Stomach (tissue), 4 donors: ENCODE measurements at regions not wholly inside any gene's neighbourhood (a gene's known extent, or its start where the extent isn't known, plus 50 kb on each side); places are given as distances from the start of the nearest gene placed in this dataset.

Experiments used
- POLR2A ChIP-seq, 4 donors: fragments of 450-650 bp; IDR thresholded peaks; one replicate each; pipeline ENCODE4 v1.6.1; 2016; ENCODE audit warnings: antibody characterized with exemption in 4 of 4, control low read depth in 2 of 4, mild to moderate bottlenecking in 1 of 4, moderate library complexity in 1 of 4
- TF ChIP-seq, protein P1 (sequence below), 7 experiments: fragments of 450-650 bp in 4 of 7; fragments of 200-600 bp in 3 of 7; sonication (generic) in 3 of 7; IDR thresholded peaks; one replicate each; pipeline ENCODE4 v1.5.1; 2016 to 2019; ENCODE audit warnings: antibody characterized with exemption in 7 of 7, control low read depth in 2 of 7, mild to moderate bottlenecking in 1 of 7

DNA sequence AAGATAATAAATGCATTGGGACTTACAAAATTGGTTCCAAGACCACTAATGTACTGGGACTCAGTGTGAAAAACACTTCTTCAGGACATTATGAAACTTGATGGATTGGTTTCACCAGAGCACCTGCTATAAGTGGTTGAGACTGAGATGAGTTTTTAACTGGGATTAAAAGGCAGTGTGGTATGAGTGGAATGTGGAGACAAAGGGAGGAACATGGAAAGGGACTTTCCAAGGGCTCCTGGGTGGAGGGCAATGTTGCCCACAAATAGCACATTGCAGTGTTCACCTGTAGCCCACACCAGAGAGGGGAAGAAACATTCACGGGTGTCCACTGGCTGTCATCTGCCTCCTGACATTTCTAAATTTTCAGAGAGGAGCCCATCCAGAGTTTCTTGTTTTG lies 253.3 kb upstream of the TANK start:
- TF ChIP-seq, protein P1, sequence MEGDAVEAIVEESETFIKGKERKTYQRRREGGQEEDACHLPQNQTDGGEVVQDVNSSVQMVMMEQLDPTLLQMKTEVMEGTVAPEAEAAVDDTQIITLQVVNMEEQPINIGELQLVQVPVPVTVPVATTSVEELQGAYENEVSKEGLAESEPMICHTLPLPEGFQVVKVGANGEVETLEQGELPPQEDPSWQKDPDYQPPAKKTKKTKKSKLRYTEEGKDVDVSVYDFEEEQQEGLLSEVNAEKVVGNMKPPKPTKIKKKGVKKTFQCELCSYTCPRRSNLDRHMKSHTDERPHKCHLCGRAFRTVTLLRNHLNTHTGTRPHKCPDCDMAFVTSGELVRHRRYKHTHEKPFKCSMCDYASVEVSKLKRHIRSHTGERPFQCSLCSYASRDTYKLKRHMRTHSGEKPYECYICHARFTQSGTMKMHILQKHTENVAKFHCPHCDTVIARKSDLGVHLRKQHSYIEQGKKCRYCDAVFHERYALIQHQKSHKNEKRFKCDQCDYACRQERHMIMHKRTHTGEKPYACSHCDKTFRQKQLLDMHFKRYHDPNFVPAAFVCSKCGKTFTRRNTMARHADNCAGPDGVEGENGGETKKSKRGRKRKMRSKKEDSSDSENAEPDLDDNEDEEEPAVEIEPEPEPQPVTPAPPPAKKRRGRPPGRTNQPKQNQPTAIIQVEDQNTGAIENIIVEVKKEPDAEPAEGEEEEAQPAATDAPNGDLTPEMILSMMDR (IDR thresholded peaks at IDR 0.05), result no peak
- no peak for TF ChIP-seq POLR2A (IDR thresholded peaks at IDR 0.05)
